RWPE1 (cell line): ENCODE measurements at regions not wholly inside any gene's neighbourhood (a gene's known extent, or its start where the extent isn't known, plus 50 kb on each side); places are given as distances from the start of the nearest gene placed in this dataset.

Experiments used
- CTCF ChIA-PET: fragments of 350-600 bp; sonication (Branson Sonifier 250); formaldehyde crosslinking; extraction: SDS; loops from one replicate; lab custom pipeline; 2021; lab: Yijun Ruan, JAX
- POLR2A ChIA-PET: fragments of 400-600 bp; formaldehyde crosslinking; extraction: SDS; loops from one replicate; lab custom pipeline; 2020; ENCODE audit warnings: antibody characterized with exemption; ENCODE audit not compliant: low non-redundant PET; lab: Yijun Ruan, JAX
- DNase-seq: peaks from one replicate; pipeline ENCODE4 v3.0.0; 2012; ENCODE audit warnings: low spot score
- H3K27ac ChIP-seq: fragments of 450-650 bp; 2 replicates; pipeline ENCODE4 v1.5.1; 2017
- CTCF ChIP-seq: fragments of 450-650 bp; conservative IDR thresholded peaks from 2 replicates; pipeline ENCODE4 v1.5.1; 2017; ENCODE audit warnings: low read depth, mild to moderate bottlenecking

- CTCF ChIA-PET: no interaction called here
- POLR2A ChIA-PET: no interaction called here
- H3K27ac ChIP-seq: no peak overlapping the region
- DNase-seq: no peak
- TF ChIP-seq CTCF: no peak
Observed at GRCh38 chr16:59205403-59205802, 471.3 kb upstream of the GOT2 start.

GRCh38 chr16:59204589-59204988 is 470.5 kb upstream of the GOT2 start:
- TF ChIP-seq CTCF: no peak
- H3K27ac ChIP-seq: no peak overlapping the region
- ChIA-PET CTCF (no interaction called here), POLR2A (no interaction called here)
- DNase-seq: no peak

GRCh38 chr16:59202233-59202862 is 468.2 kb upstream of the GOT2 start:
- no peak overlapping the region for H3K27ac ChIP-seq
- POLR2A ChIA-PET: no interaction called here
- no peak for DNase-seq
- TF ChIP-seq CTCF: no peak
- CTCF ChIA-PET: no interaction called here

GRCh38 chr16:59201821-59202220 is 467.7 kb upstream of the GOT2 start:
- no peak overlapping the region for H3K27ac ChIP-seq
- POLR2A ChIA-PET: no interaction called here
- no peak for DNase-seq
- CTCF ChIA-PET: no interaction called here
- no peak for TF ChIP-seq CTCF

GRCh38 chr16:59201160-59201559 is 467.0 kb upstream of the GOT2 start:
- no peak for DNase-seq
- ChIA-PET CTCF (no interaction called here), POLR2A (no interaction called here)
- H3K27ac ChIP-seq: no peak overlapping the region
- no peak for TF ChIP-seq CTCF

GRCh38 chr16:59198487-59198886 is 464.4 kb upstream of the GOT2 start:
- no peak for DNase-seq
- no peak overlapping the region for H3K27ac ChIP-seq
- ChIA-PET CTCF (no interaction called here), POLR2A (no interaction called here)
- TF ChIP-seq CTCF: no peak
